Fibroblast of skin of back (primary cell): ENCODE measurements at regions not wholly inside any gene's neighbourhood (a gene's known extent, or its start where the extent isn't known, plus 50 kb on each side); places are given as distances from the start of the nearest gene placed in this dataset.
"Not testable (repeated sequence)": the region's sequence is repeated elsewhere in the genome, so short reads cannot be mapped to it uniquely, and the experiment has no call there.

Experiments
- DNase-seq: peaks from one replicate; pipeline ENCODE4 v3.0.0-alpha.2; 2013

- DNase-seq: no peak
Observed at GRCh38 chr12:47367912-47368537, 288.3 kb upstream of the AMIGO2 start.

- DNase-seq: no peak
Observed at GRCh38 chr12:47366579-47366978, 286.8 kb upstream of the AMIGO2 start.

GRCh38 chr12:47366157-47366556 lies 286.4 kb upstream of the AMIGO2 start:
- no peak for DNase-seq

- DNase-seq: not testable (repeated sequence)
Observed at GRCh38 chr12:47365443-47366076, 285.8 kb upstream of the AMIGO2 start.

DNA sequence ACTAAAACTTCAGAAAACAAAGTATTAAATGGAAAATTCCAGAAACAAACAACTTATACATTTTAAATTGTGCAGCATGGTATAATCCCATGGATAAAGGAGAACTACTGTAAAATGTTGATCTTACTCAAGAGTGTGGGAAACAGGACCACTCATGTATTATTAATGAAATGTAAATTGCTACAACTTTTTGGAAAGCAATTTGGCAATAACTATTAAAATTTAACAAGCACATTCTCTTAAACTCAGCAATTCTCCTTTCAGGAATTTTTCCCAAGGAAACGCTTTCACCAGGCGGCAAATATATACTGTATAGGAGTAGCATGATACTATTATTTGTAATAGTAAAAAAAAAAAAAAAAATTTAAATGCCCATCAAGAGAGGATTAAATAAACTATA lies 284.5 kb upstream of the AMIGO2 start:
- DNase-seq: no peak

GRCh38 chr12:47362126-47362705 lies 282.5 kb upstream of the AMIGO2 start:
- DNase-seq: no peak

GRCh38 chr12:47361389-47362021 lies 281.7 kb upstream of the AMIGO2 start:
- no peak for DNase-seq

DNA sequence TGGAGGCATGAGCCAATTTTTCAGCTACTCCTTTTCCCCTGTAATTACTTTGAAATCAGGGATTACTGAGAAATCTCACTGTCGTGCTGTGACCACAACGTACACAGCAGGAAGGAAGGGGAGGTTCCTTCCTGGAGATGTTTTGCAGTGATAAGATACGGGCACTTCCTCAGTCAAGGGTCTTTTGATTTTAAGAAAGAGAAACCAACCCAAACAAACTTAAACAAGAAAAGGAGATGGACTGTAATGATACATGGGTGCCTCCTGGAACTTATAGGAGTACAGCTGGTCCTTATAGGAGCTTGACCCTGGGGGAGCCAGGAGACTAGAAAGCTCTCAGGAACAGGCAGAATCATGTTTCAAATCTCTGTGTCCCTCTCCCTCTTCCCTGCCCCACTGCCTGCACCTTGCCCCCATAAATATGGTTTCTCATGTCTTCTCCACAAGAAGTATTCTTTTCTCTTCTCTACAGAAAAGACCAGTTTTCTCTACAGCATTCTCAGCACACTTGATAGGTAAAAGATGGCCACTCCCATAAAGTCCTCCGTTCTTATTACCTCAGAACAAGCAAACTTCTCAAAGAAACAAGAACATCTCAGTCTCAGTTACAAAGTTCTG lies 281.1 kb upstream of the AMIGO2 start:
- no peak for DNase-seq

DNA sequence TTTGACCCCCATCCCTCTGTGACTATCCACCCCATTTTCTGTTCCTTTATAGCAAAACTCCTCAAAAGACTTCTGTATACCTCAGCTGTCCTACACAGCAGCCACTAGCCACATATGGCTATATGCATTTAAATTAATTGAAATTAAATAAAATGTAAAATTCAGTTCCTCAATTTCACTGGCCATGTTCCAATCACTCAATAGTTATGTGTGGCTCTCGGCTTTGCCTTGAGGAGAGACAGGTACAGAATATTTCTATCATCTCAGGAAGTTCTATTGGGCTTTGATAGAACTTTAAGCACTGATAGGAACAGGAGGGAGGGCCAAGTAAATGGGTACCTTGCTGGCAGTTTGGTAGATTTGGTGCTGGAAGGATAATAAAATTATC lies 280.3 kb upstream of the AMIGO2 start:
- DNase-seq: no peak

DNA sequence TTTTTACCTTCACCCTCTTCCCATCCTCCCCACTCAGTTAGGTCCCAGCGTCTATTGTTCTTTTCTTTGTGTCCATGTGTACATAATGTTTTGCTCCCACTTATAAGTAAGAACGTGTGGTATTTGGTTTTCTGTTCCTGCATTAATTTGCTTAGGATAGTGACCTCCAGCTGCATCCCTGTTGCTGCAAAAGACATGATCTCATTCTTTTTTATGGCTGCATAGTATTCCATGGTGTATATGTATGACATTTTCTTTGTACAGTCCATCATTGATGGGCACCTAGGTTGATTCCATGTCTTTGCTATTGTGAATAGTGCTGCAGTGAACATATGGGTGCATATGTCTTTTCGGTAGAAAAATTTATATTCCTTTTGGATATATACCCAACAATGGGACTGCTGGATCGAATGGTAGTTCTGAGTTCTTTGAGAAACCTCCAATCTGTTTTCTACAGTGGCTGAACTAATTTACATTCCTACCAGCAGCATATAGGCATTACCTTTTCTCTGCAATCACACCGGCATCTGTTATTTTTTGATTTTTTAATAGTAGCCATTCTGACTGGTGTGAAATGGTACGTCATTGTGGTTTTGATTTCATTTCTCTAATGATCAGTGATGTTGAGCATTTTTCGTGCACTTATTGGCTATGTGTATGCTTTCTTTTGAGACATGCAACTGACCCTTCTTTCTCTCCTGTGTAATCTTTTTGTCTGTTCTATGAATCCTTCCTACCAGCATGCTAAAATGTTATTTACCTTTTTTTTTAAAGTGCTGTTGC lies 279.7 kb upstream of the AMIGO2 start:
- DNase-seq: no peak

DNA sequence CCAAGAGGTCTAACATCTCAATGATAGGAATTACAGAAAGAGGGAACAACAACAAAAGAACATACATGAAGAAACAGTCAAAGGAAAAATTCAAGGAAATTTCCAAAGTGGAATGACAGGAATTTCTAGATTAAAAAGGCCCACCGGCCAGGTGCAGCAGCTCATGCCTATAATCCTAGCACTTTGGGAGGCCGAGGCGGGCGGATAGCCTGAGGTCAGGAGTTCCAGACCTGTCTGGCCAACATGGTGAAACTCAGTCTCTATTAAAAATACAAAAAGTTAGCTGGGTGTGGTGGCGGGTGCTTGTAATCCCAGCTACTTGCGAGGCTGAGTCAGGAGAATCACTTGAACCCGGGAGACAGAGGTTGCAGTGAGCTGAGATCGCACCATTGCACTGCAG lies 277.2 kb upstream of the AMIGO2 start:
- not testable (repeated sequence) for DNase-seq

DNA sequence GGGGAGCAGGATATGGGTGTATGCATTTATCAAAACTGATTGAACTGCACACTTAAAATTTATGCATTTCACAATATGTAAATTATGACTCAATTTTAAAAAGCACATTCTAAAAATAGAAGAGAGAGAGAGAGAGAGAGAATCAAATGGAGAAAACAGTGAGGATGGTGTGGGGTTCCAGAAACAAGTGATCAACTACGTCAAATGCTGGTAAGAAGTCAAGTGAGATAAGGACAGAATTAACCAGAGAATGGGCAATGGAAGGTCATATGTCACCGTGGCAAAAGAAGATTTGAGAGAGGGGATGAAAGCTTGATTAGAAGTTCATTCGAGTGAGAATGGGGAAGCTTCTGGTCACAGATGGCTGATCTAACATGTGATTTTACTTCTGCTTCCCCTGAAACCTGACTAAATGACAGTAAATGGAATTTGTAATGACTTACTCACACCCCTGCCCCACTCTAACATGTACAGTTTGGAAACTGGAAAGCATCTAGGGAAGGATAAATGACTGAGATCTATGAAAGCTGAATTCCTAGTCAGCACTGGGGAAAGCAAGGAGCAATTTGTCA lies 276.5 kb upstream of the AMIGO2 start:
- no peak for DNase-seq

DNA sequence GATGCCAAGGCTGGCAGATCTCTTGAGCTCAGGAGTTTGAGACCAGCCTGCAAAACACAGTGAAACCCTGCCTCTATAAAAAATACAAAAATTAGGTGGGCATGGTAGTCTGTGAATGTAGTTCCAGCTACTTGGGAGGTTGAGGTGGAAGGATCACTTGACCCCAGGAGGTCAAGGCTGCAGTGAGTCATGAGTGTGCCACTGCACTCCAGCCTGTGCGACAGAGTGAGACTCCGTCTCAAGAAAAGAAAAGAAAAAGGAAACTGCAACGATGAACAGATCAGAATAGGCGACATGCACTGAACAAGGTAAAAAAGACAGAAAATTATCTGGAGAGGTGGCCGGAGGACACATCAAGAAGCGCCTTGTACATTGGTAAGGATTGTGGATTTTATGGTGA lies 273.7 kb upstream of the AMIGO2 start:
- no peak for DNase-seq

DNA sequence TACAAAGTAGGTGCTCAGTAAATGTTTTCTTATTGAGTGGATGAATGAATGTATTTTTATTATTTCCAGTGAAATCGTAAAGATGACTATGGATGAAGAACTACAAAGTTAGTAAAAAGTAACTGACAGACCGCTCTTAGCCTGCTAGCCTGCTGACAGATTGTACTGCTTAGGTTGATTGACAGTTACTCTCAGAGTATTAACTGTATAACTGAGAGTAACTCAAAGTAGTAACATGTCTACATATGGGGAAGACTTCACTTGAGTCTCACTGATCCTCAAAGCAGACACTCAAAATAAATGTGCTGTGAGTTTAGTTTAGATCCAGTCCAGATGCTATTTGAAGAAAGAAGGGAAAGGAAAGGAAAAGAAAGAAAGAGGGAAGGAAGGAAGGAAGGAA lies 272.3 kb upstream of the AMIGO2 start:
- DNase-seq: no peak

DNA sequence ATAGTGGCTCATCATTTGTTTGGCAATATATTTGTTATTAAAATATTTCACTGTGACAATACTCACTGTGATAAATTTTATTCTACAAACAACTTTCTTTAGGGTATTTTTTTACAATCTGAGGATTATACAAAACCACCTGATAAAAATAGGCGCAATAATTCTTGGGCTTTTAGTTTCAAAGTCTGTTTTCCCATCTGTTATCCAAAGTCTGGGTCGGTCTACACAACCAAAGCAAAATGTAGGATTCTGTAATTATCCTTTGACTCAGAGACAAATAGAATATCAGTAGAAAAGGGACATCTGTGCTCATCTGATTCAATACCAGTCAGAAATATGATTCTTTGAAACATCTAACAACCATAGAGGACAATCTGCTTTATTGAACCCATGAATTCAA lies 271.8 kb upstream of the AMIGO2 start:
- no peak for DNase-seq

- peak; percentile 40 for DNase-seq
Observed at GRCh38 chr12:47350062-47350408, 270.3 kb upstream of the AMIGO2 start.

DNA sequence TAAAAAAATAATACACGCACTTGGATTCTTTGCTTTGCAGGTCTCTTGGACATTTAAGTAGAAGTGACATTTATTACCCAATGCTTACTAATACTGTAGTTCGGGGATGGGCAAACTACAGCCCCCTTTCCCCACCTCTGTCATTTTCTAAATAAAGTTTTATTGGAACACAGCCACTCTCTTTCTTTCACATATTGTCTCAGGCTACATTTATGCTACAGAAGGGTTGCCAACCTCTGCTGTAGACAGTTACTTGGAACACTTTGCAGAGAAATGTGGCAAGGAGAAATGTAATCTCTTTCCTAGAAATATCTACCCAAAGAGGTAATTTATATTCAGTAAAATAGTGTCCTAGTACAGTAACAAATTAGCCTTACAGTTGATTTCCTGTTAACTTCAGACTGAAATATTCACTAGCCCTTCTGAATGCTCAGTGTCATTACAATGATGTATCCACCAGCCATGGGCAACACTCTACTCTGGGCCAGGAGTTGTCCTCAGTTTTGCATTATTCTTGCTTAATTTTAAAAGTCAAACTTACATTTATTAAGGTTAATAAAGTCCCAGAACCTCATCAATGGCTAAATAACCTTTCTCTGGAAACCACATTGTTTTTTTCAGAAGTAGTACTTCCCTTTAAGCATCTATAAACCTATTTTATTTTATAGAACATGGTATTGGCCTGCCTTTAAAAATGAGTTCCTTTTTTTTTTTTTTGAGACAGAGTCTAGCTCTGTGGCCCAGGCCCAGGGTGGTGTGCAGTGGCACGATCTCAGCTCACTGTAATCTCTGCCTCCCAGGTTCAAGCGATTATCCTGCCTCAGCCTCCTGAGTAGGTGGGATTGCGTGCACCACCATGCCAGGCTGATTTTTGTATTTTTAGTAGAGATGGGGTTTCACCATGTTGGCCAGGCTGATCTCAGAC lies 269.6 kb upstream of the AMIGO2 start:
- DNase-seq: no peak

DNA sequence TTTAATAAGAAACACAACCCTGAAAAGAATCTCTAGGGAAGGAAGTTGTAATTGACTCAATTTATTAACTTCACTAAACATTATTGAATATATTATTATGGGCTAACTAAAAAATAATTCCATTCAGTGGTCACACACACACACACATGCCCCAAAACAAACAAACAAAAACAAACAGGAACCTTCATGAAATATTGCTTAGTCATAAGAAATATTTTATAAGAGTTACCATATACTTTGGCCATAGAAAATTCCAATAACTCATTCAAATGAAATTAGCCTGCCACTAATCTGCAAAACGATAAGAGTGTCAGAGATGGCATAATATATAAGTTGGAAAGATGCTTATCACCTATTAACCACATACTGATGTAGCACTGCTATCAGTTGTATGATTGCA lies 268.4 kb upstream of the AMIGO2 start:
- DNase-seq: no peak

- peak; percentile 6 for DNase-seq
Observed at GRCh38 chr12:47346251-47347019, 266.7 kb upstream of the AMIGO2 start.
